ENCODE measurements at regions not wholly inside any gene's neighbourhood (a gene's known extent, or its start where the extent isn't known, plus 50 kb on each side); places are given as distances from the start of the nearest gene placed in this dataset.
"Not testable (repeated sequence)": the region's sequence is repeated elsewhere in the genome, so short reads cannot be mapped to it uniquely, and the experiment has no call there.

DNA sequence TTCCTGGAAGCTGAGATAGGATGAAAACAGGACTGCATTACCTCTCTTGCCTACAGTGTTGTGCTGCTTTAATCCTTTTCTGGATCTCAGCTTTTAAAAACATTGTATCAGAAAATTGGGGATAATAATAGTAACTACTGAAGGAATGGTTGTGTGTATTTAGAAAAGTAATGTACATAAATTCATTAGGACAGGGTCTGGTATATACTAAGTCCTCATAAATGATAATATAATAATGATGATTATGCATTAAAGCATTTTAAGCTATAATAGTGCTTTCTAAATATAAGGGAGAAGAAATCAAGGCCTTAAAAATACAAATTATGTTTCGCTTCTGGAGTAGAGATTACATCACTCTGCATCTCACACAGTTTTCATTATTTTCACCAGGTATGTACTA lies 530.1 kb downstream of the ZNF385D start:
- TF ChIP-seq, protein P1, sequence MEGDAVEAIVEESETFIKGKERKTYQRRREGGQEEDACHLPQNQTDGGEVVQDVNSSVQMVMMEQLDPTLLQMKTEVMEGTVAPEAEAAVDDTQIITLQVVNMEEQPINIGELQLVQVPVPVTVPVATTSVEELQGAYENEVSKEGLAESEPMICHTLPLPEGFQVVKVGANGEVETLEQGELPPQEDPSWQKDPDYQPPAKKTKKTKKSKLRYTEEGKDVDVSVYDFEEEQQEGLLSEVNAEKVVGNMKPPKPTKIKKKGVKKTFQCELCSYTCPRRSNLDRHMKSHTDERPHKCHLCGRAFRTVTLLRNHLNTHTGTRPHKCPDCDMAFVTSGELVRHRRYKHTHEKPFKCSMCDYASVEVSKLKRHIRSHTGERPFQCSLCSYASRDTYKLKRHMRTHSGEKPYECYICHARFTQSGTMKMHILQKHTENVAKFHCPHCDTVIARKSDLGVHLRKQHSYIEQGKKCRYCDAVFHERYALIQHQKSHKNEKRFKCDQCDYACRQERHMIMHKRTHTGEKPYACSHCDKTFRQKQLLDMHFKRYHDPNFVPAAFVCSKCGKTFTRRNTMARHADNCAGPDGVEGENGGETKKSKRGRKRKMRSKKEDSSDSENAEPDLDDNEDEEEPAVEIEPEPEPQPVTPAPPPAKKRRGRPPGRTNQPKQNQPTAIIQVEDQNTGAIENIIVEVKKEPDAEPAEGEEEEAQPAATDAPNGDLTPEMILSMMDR (IDR thresholded peaks at IDR 0.05; ENCODE audit: unreplicated experiment): no peak
- no TSS peak for BruUV-seq (replicated peaks)
- intact Hi-C loops (cut with micrococcal nuclease; ENCODE audit: unreplicated experiment): no loop called here
- Mint-ChIP-seq H3K27me3 (ENCODE audit: unreplicated experiment) (no peaks in the 10 kb centered on the region), H3K9me3 (ENCODE audit: low read depth, unreplicated experiment) (no peaks in the 10 kb centered on the region), H3K4me3 (ENCODE audit: low read depth, unreplicated experiment) (no peak overlapping the region), H3K4me1 (ENCODE audit: low read depth, unreplicated experiment) (no peaks in the 10 kb centered on the region), H3K27ac (ENCODE audit: unreplicated experiment) (no peak overlapping the region), H3K36me3 (ENCODE audit: insufficient read depth, unreplicated experiment) (no peaks in the 10 kb centered on the region)
- no peak for DNase-seq
- CTCF ChIA-PET: no interaction called here

DNA sequence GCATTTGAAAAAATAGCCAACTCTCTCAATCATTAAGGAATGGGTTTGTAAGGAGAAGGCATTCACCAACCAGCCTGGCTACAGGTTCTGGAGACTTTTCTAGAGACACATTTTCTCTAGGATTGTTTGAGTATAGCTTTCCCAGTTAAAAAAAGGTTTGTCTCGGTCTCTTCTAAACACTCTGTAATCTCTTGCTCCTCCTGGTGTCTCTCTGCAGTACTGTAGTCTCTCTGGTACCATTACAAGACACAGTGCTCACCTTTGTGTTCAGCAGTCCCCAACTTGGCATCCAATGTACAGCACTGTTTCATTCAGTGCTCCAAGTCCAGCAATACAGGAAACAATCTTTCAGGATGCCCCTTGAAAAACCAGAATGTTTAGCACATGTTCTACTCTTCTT lies 534.4 kb downstream of the ZNF385D start:
- H3K9me3 Mint-ChIP-seq (ENCODE audit: low read depth, unreplicated experiment): peaks cover 2% of the 10 kb centered on the region
- DNase-seq: peak; percentile 30

DNA sequence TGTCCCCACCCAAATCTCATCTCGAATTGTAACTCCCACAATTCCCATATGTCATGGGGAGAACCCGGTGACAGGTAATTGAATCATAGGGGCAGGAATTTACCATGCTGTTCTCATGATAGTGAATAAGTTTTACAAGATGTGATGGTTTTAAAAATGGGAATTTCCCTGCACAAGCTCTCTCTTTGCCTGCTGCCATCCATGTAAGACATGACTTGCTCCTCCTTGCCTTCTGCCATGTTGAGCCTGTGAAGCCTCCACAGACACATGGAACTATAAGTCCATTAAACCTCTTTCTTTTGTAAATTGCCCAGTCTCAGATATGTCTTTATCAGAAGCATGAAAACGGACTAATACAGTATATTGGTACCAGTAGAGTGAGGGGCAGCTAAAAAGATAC lies 546.9 kb downstream of the ZNF385D start:
- intact Hi-C loops (cut with micrococcal nuclease; ENCODE audit: unreplicated experiment); H3K4me3 Mint-ChIP-seq (ENCODE audit: low read depth, unreplicated experiment); DNase-seq; H3K4me1 Mint-ChIP-seq (ENCODE audit: low read depth, unreplicated experiment); CTCF ChIA-PET; H3K36me3 Mint-ChIP-seq (ENCODE audit: insufficient read depth, unreplicated experiment); H3K27ac Mint-ChIP-seq (ENCODE audit: unreplicated experiment); H3K27me3 Mint-ChIP-seq (ENCODE audit: unreplicated experiment); BruUV-seq (replicated peaks): not testable (repeated sequence)
- peaks cover 16% of the 10 kb centered on the region for H3K9me3 Mint-ChIP-seq (ENCODE audit: low read depth, unreplicated experiment)

More for the DNA sequence above, 534.4 kb downstream of the ZNF385D start:
- CTCF ChIA-PET: interaction anchor here (0.6 to 1.5 kb wide), 3 partner anchors 218 to 335 kb away, joined by 3 to 4 read pairs (median 3); no protein-coding TSS in a partner anchor
- TF ChIP-seq, protein P1 (IDR thresholded peaks at IDR 0.05; ENCODE audit: unreplicated experiment): peak; percentile 18
- H3K27me3 Mint-ChIP-seq (ENCODE audit: unreplicated experiment): no peaks in the 10 kb centered on the region
- BruUV-seq (replicated peaks): no TSS peak
- H3K27ac Mint-ChIP-seq (ENCODE audit: unreplicated experiment): no peak overlapping the region
- H3K4me3 Mint-ChIP-seq (ENCODE audit: low read depth, unreplicated experiment): no peak overlapping the region
- no peaks in the 10 kb centered on the region for H3K36me3 Mint-ChIP-seq (ENCODE audit: insufficient read depth, unreplicated experiment)
- intact Hi-C loops (cut with micrococcal nuclease; ENCODE audit: unreplicated experiment): loop anchor here (5.0 kb wide), 1 partner anchor 704 kb away; no protein-coding TSS in a partner anchor
- H3K4me1 Mint-ChIP-seq (ENCODE audit: low read depth, unreplicated experiment): no peaks in the 10 kb centered on the region

GRCh38 chr3:21195203-21195602 lies 555.8 kb downstream of the ZNF385D start:
- intact Hi-C loops (cut with micrococcal nuclease; ENCODE audit: unreplicated experiment): no loop called here
- Mint-ChIP-seq H3K27ac (ENCODE audit: unreplicated experiment) (no peak overlapping the region), H3K4me1 (ENCODE audit: low read depth, unreplicated experiment) (no peaks in the 10 kb centered on the region), H3K27me3 (ENCODE audit: unreplicated experiment) (no peaks in the 10 kb centered on the region), H3K4me3 (ENCODE audit: low read depth, unreplicated experiment) (no peak overlapping the region), H3K36me3 (ENCODE audit: insufficient read depth, unreplicated experiment) (no peaks in the 10 kb centered on the region), H3K9me3 (ENCODE audit: low read depth, unreplicated experiment) (peaks cover 2% of the 10 kb centered on the region)
- CTCF ChIA-PET: no interaction called here
- BruUV-seq (replicated peaks): no TSS peak
- no peak for DNase-seq
- TF ChIP-seq, protein P1 (IDR thresholded peaks at IDR 0.05; ENCODE audit: unreplicated experiment): no peak

DNA sequence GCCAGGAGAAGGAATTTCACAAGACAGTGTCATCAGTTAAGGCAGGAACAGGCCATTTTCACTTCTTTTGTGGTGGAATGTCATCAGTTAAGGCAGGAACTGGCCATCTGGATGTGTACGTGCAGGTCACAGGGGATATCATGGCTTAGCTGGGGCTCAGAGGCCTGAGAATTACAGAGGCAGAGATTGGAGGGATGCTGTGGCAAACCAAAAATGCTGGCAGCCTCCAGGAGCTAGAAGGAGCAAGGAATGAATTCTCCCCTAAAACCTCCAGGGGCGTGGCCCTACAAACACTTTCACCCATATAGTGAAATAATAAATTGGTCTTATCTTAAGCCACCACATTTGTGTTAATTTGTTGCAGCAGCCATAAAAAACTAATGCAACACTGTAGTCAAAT lies 557.0 kb downstream of the ZNF385D start:
- CTCF ChIA-PET; DNase-seq; H3K4me1 Mint-ChIP-seq (ENCODE audit: low read depth, unreplicated experiment); BruUV-seq (replicated peaks); H3K9me3 Mint-ChIP-seq (ENCODE audit: low read depth, unreplicated experiment); intact Hi-C loops (cut with micrococcal nuclease; ENCODE audit: unreplicated experiment); H3K27ac Mint-ChIP-seq (ENCODE audit: unreplicated experiment); H3K36me3 Mint-ChIP-seq (ENCODE audit: insufficient read depth, unreplicated experiment); H3K4me3 Mint-ChIP-seq (ENCODE audit: low read depth, unreplicated experiment); H3K27me3 Mint-ChIP-seq (ENCODE audit: unreplicated experiment): not testable (repeated sequence)

Data from Calu3 (cell line).